Panc1 (cell line): ENCODE measurements at regions not wholly inside any gene's neighbourhood (a gene's known extent, or its start where the extent isn't known, plus 50 kb on each side); places are given as distances from the start of the nearest gene placed in this dataset.
"Not testable (repeated sequence)": the region's sequence is repeated elsewhere in the genome, so short reads cannot be mapped to it uniquely, and the experiment has no call there.

Experiments
- POLR2AphosphoS5 ChIP-seq: IDR thresholded peaks from 2 replicates; pipeline ENCODE4 v1.6.1; 2012; ENCODE audit warnings: mild to moderate bottlenecking, low read depth, low read length, moderate library complexity
- TCF7L2 ChIP-seq: IDR thresholded peaks from 2 replicates; pipeline ENCODE4 v1.6.1; 2011; ENCODE audit warnings: mild to moderate bottlenecking, low read depth, low read length, inconsistent platforms
- TF ChIP-seq, protein P1 (sequence below): fragments of 450-650 bp; IDR thresholded peaks from 2 replicates; pipeline ENCODE4 v1.5.1; 2017; ENCODE audit warnings: mild to moderate bottlenecking

GRCh38 chr20:29081712-29082111 lies 2175.8 kb upstream of the DEFB115 start:
- TF ChIP-seq, protein P1, sequence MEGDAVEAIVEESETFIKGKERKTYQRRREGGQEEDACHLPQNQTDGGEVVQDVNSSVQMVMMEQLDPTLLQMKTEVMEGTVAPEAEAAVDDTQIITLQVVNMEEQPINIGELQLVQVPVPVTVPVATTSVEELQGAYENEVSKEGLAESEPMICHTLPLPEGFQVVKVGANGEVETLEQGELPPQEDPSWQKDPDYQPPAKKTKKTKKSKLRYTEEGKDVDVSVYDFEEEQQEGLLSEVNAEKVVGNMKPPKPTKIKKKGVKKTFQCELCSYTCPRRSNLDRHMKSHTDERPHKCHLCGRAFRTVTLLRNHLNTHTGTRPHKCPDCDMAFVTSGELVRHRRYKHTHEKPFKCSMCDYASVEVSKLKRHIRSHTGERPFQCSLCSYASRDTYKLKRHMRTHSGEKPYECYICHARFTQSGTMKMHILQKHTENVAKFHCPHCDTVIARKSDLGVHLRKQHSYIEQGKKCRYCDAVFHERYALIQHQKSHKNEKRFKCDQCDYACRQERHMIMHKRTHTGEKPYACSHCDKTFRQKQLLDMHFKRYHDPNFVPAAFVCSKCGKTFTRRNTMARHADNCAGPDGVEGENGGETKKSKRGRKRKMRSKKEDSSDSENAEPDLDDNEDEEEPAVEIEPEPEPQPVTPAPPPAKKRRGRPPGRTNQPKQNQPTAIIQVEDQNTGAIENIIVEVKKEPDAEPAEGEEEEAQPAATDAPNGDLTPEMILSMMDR: not testable (repeated sequence)
- TF ChIP-seq POLR2AphosphoS5, TCF7L2: not testable (repeated sequence)
